AG04449 (cell line): ENCODE measurements at regions not wholly inside any gene's neighbourhood (a gene's known extent, or its start where the extent isn't known, plus 50 kb on each side); places are given as distances from the start of the nearest gene placed in this dataset.

Source experiments
- CTCF ChIA-PET: fragments of 350-600 bp; formaldehyde crosslinking; extraction: SDS; loops from one replicate; lab custom pipeline; 2021; ENCODE audit warnings: antibody characterized with exemption; lab: Yijun Ruan, JAX
- POLR2A ChIA-PET: fragments of 400-600, 350-600 bp; formaldehyde crosslinking; extraction: SDS; loops from one replicate; lab custom pipeline; 2020; ENCODE audit warnings: antibody characterized with exemption, inconsistent platforms; lab: Yijun Ruan, JAX
- DNase-seq: peaks from one replicate; pipeline ENCODE4 v3.0.0-alpha.2; 2010; ENCODE audit warnings: low read depth, low spot score
- H3K4me3 ChIP-seq: 2 replicates; pipeline ENCODE4 v1.5.1; 2011; ENCODE audit warnings: low read depth, mild to moderate bottlenecking, control low read depth, low read length
- TF ChIP-seq, protein P1 (sequence below): IDR thresholded peaks from one replicate; pipeline ENCODE4 v1.5.1; 2011; ENCODE audit warnings: mild to moderate bottlenecking, moderate library complexity, low read length, control low read depth, inconsistent platforms; ENCODE audit not compliant: insufficient read depth; ENCODE audit errors: missing control alignments

DNA sequence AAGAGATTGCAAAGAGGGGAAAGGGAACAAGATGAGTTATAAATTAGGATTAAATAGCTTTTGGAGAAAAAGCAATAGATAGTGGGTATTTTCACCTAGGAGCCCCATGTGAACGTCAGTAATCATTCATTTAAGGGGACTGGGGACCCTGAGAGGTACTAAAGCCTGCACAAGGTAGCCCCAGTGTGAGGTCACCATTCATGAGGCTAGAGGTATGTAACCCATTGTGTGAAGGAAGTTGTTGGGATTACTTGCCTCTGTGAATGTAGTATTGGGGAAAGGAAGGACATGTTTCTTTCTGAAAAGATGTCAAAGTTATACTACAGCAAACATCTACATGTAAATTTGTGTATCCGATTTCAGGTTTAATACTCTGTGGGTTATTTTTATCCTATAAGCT, 276.8 kb downstream of the TBX15 start:
- POLR2A ChIA-PET = no interaction called here
- CTCF ChIA-PET = no interaction called here
- TF ChIP-seq, protein P1, sequence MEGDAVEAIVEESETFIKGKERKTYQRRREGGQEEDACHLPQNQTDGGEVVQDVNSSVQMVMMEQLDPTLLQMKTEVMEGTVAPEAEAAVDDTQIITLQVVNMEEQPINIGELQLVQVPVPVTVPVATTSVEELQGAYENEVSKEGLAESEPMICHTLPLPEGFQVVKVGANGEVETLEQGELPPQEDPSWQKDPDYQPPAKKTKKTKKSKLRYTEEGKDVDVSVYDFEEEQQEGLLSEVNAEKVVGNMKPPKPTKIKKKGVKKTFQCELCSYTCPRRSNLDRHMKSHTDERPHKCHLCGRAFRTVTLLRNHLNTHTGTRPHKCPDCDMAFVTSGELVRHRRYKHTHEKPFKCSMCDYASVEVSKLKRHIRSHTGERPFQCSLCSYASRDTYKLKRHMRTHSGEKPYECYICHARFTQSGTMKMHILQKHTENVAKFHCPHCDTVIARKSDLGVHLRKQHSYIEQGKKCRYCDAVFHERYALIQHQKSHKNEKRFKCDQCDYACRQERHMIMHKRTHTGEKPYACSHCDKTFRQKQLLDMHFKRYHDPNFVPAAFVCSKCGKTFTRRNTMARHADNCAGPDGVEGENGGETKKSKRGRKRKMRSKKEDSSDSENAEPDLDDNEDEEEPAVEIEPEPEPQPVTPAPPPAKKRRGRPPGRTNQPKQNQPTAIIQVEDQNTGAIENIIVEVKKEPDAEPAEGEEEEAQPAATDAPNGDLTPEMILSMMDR = no peak
- no peak overlapping the region for H3K4me3 ChIP-seq
- no peak for DNase-seq

DNA sequence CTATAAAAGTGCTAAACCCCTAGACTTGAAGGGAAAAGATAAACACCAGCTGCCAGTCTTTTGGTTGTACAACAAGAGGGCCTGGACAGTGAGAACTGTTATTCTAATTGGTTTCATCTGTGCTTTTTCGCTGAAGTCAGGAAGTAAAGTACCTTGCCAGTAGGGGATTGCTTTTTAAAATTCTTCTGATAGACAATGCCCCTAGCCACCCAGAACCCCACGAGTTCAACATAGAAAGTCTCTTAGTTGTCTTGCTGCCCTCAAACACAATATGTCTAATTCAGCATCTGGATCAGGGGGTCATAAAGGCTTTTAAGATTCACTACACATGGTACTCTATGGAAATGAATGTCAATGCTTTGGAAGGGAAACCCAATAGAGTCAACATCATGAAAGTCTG, 289.2 kb downstream of the TBX15 start:
- H3K4me3 ChIP-seq = no peak overlapping the region
- ChIA-PET POLR2A (no interaction called here), CTCF (no interaction called here)
- TF ChIP-seq, protein P1 = no peak
- no peak for DNase-seq

DNA sequence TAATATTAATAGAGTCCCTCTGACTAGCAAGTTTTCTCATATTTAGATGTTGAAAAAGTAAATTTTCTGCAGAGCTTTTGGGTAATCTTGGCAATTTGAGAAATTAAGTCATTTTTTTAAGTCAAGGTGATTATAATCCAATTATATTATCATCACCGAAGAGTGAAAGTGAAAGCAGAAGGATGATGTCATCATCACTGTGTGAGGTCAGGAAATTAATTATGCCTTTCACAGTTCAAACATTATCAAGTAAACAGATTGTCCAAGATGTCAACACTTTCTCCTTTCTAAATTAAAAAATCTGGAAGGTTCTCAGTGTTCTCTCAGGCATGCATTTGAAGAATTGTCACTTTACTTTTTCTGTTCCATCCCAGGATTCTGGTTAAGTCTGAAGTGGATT, 296.0 kb downstream of the TBX15 start:
- no peak overlapping the region for H3K4me3 ChIP-seq
- ChIA-PET POLR2A (no interaction called here), CTCF (no interaction called here)
- no peak for DNase-seq
- TF ChIP-seq, protein P1 = no peak

DNA sequence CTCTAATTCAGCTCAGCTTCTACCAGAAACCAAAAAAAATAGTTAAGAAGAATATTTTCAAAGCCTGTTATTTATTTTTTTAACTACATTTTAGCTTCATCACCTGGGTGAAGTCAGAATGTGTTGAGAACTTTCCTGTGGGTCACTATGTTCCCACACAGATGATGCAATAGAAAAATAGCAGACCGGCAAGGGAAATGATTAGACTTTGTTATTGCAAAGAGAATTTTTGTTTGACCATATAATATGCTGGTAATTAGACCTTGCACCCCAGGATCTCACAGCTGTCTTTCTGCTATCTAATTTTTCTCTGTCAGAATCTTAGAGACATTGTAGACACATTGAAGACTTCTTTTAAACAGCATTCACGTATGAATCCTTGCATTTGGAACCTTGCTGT, 299.3 kb downstream of the TBX15 start:
- DNase-seq = no peak
- TF ChIP-seq, protein P1 = no peak
- H3K4me3 ChIP-seq = no peak overlapping the region
- ChIA-PET POLR2A (no interaction called here), CTCF (no interaction called here)

DNA sequence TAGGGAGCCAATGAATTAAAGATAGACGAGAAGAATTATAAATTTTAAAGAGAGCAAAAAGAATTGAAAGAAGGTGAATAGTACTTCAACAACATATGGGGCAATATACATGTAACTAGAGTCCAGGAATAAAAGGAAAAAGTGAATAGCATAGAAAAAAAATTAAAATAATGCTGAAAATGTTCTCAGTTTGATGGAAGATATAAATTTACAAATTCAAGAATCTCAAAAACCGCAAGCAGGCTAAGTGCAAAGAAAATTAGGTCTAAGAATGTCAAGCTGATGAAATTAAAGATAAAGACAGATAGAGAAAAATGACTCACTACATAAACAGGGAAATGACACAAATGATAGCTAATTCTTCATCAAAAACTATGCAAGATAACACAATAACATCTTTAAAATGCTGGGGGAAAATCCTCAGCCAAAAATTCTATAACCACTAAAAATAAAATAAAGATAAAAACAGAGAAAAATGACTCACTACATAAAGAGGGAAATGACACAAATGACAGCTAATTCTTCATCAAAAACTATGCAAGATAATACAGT, 326.3 kb downstream of the TBX15 start:
- ChIA-PET CTCF (no interaction called here), POLR2A (no interaction called here)
- TF ChIP-seq, protein P1 = no peak
- DNase-seq = no peak
- no peak overlapping the region for H3K4me3 ChIP-seq

DNA sequence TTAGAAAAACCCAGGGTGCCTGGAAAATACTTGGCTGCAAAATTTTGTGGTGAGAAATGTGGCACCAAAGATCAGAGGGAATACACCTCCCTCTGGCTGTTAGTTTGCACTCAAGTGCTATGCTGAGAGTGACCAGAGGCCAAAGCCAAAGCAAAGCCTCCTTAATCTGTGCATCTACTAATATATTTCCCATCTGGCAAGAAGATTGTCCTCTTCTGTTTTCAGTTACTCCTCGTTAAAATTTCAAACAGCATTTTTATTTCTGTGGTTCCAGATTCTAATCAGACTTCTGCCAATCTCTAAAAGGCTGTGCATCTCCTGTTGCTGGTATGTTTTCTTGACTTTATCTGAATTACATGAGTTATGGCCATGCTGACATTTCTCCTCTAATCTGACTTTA, 327.4 kb downstream of the TBX15 start:
- TF ChIP-seq, protein P1 = no peak
- POLR2A ChIA-PET = no interaction called here
- CTCF ChIA-PET = no interaction called here
- no peak overlapping the region for H3K4me3 ChIP-seq
- no peak for DNase-seq
